Body of pancreas (tissue), 4 donors: ENCODE measurements at regions not wholly inside any gene's neighbourhood (a gene's known extent, or its start where the extent isn't known, plus 50 kb on each side); places are given as distances from the start of the nearest gene placed in this dataset.

Experiments used
- ATAC-seq: fragments of 150-250 bp; one replicate; pipeline ENCODE4 v1.9.1; 2016
- DNase-seq, 4 donors: peaks; one replicate each; pipeline ENCODE4 v3.0.0-alpha.2; 2019
- H3K27ac ChIP-seq, 4 donors: fragments of 200-600 bp; sonication (generic); 1 replicate in 3 of 4; 2 replicates in 1 of 4; pipeline versions ENCODE4 v1.5.1 to v1.6.1; 2016 to 2019; ENCODE audit warnings: mild to moderate bottlenecking in 1 of 4, mixed read lengths in 1 of 4, moderate library complexity in 1 of 4
- H3K27me3 ChIP-seq, 2 donors: fragments of 200-600 bp; sonication (generic); one replicate each; pipeline ENCODE4 v1.6.0; 2016; ENCODE audit warnings: mild to moderate bottlenecking in 1 of 2
- H3K36me3 ChIP-seq, 2 donors: fragments of 200-600 bp; sonication (generic); replicated peaks in 1 of 2; 2 replicates each; pipeline ENCODE4 v1.5.1; 2016; ENCODE audit warnings: low read depth in 2 of 2; ENCODE audit not compliant: insufficient read depth in 1 of 2
- H3K4me1 ChIP-seq: fragments of 200-600 bp; sonication (generic); one replicate; pipeline ENCODE4 v1.6.0; 2016
- H3K4me3 ChIP-seq, 2 donors: fragments of 200-600 bp; sonication (generic); 1 replicate in 1 of 2; 2 replicates in 1 of 2; pipeline ENCODE4 v1.5.1; 2016 to 2019
- H3K9me3 ChIP-seq, 3 donors: fragments of 200-600 bp; sonication (generic); 1 replicate in 2 of 3; 2 replicates in 1 of 3; pipeline ENCODE4 v1.5.1; 2016
- CTCF ChIP-seq, 7 experiments: fragments of 450-650 bp in 4 of 7; fragments of 200-600 bp in 3 of 7; sonication (generic) in 3 of 7; IDR thresholded peaks; one replicate each; pipeline ENCODE4 v1.5.1; 2016 to 2019; ENCODE audit warnings: antibody characterized with exemption in 7 of 7
- POLR2A ChIP-seq, 3 donors: fragments of 450-650 bp; IDR thresholded peaks; one replicate each; pipeline ENCODE4 v1.6.1; 2016; ENCODE audit warnings: antibody characterized with exemption in 3 of 3, mild to moderate bottlenecking in 2 of 3
- WGBS, 2 donors: methylation state at CpG; one replicate each; pipeline ENCODE4 v1.1.5; 2017; 5-methylcytosine and 5-hydroxymethylcytosine counted together
- intact Hi-C: fragments of 100-400 bp; cut with DNase I; formaldehyde crosslinking; loops from one replicate; pipeline ENCODE4 v1.15.1; 2023

- WGBS, 2 donors = 73 to 84% methylated on average over 5 to 6 of the region's 6 CpGs
- ATAC-seq (no peak), DNase-seq (no peak)
- intact Hi-C loops = no loop called here
- Histone ChIP-seq H3K27me3 (no peaks in the 10 kb centered on the region), H3K36me3 (no peaks in the 10 kb centered on the region), H3K27ac (no peak overlapping the region), H3K9me3 (no peaks in the 10 kb centered on the region), H3K4me1 (no peaks in the 10 kb centered on the region), H3K4me3 (no peak overlapping the region)
- TF ChIP-seq POLR2A (IDR thresholded peaks at IDR 0.05) (no peak), CTCF (IDR thresholded peaks at IDR 0.05) (no peak)
Observed at GRCh38 chr12:124641591-124641990, 74.2 kb upstream of the NCOR2 start.

- ATAC-seq (no peak), DNase-seq (no peak)
- intact Hi-C loops = no loop called here
- Histone ChIP-seq H3K9me3 (no peaks in the 10 kb centered on the region), H3K36me3 (no peaks in the 10 kb centered on the region), H3K4me3 (no peak overlapping the region), H3K27ac (no peak overlapping the region), H3K27me3 (no peaks in the 10 kb centered on the region), H3K4me1 (no peaks in the 10 kb centered on the region)
- 58 to 79% methylated on average over 5 of the region's 5 CpGs for WGBS, 2 donors
- TF ChIP-seq POLR2A (IDR thresholded peaks at IDR 0.05) = no peak
- no peak for TF ChIP-seq CTCF (IDR thresholded peaks at IDR 0.05)
Observed at GRCh38 chr12:124640056-124640455, 72.6 kb upstream of the NCOR2 start.

GRCh38 chr12:124639122-124639806, 71.9 kb upstream of the NCOR2 start:
- ATAC-seq = no peak
- intact Hi-C loops = no loop called here
- 67 to 75% methylated on average over 6 of the region's 6 CpGs for WGBS, 2 donors

GRCh38 chr12:124637581-124637981, 70.2 kb upstream of the NCOR2 start:
- H3K36me3 ChIP-seq = no peaks in the 10 kb centered on the region
- H3K4me3 ChIP-seq = no peak overlapping the region
- no peaks in the 10 kb centered on the region for H3K4me1 ChIP-seq
- ATAC-seq (no peak), DNase-seq (no peak)
- H3K9me3 ChIP-seq = no peaks in the 10 kb centered on the region
- no peaks in the 10 kb centered on the region for H3K27me3 ChIP-seq
- WGBS, 2 donors = 37 to 49% methylated on average over 6 to 12 of the region's 12 CpGs
- intact Hi-C loops = no loop called here
- no peak for TF ChIP-seq POLR2A (IDR thresholded peaks at IDR 0.05)
- no peak for TF ChIP-seq CTCF (IDR thresholded peaks at IDR 0.05)
- H3K27ac ChIP-seq = no peak overlapping the region

More at GRCh38 chr12:124639122-124639806, 71.9 kb upstream of the NCOR2 start:
- Histone ChIP-seq H3K4me1 (no peaks in the 10 kb centered on the region), H3K27ac (no peak overlapping the region), H3K27me3 (no peaks in the 10 kb centered on the region), H3K9me3 (no peaks in the 10 kb centered on the region), H3K4me3 (no peak overlapping the region), H3K36me3 (no peaks in the 10 kb centered on the region)
- TF ChIP-seq POLR2A (IDR thresholded peaks at IDR 0.05) = no peak
- no peak for TF ChIP-seq CTCF (IDR thresholded peaks at IDR 0.05)
- DNase-seq = no peak

- no peak for TF ChIP-seq POLR2A (IDR thresholded peaks at IDR 0.05)
- no peak for TF ChIP-seq CTCF (IDR thresholded peaks at IDR 0.05)
- Histone ChIP-seq H3K9me3 (no peaks in the 10 kb centered on the region), H3K36me3 (no peaks in the 10 kb centered on the region), H3K4me1 (no peaks in the 10 kb centered on the region), H3K27me3 (no peaks in the 10 kb centered on the region), H3K4me3 (no peak overlapping the region), H3K27ac (no peak overlapping the region)
- ATAC-seq (no peak), DNase-seq (no peak)
- intact Hi-C loops = no loop called here
- 57 to 76% methylated on average over 4 of the region's 4 CpGs for WGBS, 2 donors
Observed at GRCh38 chr12:124637163-124637562, 69.8 kb upstream of the NCOR2 start.
